GM21367 (cell line): ENCODE measurements at regions not wholly inside any gene's neighbourhood (a gene's known extent, or its start where the extent isn't known, plus 50 kb on each side); places are given as distances from the start of the nearest gene placed in this dataset.
A peak's percentile ranks its signal among the peaks of the same experiment; 100 is the strongest.
"Not testable (repeated sequence)": the region's sequence is repeated elsewhere in the genome, so short reads cannot be mapped to it uniquely, and the experiment has no call there.

Source experiments
- ATAC-seq: cut with Tn5 transposase; IDR thresholded peaks from one replicate; pipeline ENCODE4 v1.9.1; 2021; ENCODE audit not compliant: unreplicated experiment

DNA sequence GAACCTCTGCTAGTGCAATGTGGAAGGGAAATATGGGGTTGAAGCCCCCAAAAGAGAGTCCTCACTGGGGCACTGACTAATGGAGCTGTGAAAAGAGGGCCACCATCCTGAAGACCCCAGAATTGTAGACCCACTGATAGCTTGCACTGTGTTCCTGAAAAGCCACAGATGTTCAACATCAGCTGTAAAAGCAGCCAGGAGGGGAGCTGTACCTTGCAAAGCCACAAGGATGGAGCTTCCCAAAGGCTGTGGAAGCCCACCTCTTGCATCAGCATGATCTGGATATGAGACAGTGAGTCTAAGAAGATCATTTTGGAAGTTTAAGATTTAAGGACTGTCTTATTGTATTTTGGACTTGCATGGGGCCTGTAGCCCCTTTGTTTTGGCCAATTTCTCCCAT, 125.8 kb upstream of the TGFBR2 start:
- ATAC-seq: no peak

DNA sequence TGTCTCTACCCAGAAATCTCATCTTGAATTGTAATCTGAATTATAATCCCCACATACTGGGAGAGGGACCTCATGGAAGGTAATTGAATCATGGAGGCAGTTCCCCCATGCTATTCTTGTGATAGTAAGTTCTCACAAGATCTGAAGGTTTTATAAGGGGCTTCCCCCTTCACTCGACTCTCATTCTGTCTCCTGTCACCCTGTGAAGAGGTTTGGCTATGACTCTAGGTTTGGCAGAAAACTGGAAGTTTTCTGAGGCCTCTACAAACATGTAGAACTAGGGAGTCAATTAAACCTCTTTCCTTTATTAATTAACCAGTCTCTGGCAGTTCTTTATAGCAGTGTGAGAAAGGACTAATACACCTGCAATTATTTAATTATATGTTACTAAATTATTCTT, 125.2 kb upstream of the TGFBR2 start:
- no peak for ATAC-seq

DNA sequence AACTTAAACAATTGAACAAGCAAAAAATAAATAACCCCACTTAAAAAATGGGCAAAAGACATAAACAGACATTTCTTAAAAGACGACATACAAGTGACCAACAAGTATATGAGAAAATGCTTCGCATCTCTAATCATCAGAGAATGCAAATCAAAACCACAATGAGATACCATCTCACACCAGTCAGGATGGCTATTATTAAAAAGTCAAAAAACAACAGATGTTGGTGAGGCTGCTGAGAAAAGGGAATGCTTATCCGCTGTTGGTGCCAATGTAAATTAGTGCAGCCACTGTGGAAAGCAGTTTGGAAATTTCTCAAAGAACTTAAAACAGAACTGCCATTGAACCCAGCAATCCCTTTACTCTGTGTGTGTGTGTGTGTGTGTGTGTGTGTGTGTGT, 122.2 kb upstream of the TGFBR2 start:
- ATAC-seq: not testable (repeated sequence)

DNA sequence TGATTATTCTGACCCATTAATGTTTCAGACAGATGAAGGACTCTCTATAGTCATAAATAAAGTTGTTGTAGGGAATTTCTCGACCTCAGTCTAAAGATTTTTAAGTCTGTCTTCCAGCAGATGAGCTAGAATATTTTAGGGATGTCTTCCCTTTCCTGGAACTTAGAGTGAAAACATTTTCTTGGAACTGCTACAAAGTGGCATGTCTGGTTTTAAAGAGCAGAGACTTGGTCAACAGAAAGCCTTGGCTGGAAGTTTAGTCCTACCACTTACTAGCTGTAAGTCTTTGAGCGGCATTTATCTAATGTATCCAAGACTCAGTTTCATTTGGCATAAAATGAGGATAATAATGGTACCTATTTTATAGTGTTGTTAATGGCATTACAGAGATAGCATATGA, 120.0 kb upstream of the TGFBR2 start:
- no peak for ATAC-seq

DNA sequence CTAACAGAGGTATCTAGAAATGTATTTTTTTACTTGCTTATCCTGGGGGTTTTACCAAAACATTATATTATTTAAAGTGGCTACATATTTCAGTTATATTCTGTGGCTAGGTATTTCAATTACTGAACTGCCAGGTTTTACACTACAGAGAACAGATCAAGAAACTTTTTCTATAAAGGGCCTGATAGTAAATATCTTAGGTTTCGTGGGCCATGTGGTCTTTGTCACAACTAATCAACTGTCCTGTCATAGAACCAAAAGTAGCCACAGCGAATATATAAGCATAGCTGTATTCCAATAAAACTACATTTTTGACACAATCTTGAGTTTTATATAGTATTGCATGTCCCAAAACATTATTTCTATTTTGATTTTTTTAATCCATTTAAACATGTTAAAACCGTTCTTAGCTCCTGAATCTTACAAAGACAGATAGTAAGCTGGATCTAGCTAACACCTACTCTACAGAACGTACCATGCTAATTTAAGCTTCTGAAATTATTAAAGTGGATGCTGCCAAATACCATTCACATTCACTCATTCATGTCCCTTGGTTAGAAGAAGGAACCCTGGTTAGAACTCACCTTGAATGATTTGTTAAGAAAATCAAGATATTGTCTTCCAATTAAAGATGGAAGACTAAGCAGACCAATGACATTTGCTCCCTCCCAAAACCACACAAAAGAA, 118.2 kb upstream of the TGFBR2 start:
- ATAC-seq: no peak

DNA sequence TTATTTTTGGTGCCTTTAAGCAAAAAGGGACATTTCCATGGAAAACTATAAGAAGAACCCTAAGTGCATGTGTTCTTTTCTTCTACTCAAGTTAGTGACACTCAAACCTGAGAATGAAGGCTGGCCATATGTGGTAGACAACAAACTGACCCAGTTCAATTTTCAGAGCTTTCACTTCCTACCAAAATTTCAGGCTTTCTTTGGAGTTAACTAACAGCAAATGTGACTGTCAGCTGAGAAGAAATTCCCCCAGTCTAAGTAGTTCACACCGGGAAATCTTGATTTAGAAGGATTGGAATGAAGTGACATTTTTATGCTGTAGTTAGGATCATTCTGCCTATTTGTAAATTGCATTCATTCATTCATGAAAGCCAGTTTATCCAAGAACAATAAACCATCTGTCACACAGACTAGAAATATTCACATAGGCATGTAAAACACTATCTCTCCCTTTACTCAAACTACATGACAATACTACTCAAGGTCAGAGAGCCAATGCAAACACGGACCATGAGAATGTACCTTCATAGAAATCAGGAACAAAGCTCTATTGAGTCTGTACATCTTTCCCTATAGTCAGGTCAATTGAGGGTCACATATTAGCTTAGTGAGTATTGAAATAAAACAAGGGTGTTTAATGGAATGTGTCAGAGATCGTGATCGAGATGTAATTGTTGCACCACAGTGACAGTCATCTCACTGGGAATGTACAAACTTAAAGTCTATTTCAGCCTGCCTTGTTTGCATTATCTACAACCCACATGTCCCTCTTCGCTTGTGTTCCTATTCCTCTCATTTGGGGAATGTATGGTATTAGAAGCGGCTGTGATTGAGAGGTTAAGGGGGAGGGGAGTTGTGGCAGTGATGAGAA, 113.8 kb upstream of the TGFBR2 start:
- ATAC-seq: no peak

DNA sequence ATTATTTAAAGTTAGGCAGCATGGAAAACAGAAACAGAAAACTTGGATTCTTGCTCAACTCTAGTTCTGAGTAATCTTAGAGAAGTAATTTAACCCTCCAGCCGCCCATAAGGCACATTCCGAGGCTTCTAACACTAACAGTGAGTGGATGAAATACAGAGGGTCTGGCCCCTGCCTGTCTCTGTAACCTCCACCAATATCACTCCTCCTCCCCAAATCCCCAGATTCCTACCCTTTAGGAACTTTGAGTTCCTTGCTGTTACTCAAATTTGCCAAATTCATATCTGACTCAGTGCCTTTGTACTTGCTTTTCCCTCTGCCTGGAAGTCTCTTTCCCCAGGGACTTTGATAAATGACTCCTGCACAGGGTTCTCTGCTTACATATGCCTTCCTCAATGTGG, 112.5 kb upstream of the TGFBR2 start:
- ATAC-seq: no peak

DNA sequence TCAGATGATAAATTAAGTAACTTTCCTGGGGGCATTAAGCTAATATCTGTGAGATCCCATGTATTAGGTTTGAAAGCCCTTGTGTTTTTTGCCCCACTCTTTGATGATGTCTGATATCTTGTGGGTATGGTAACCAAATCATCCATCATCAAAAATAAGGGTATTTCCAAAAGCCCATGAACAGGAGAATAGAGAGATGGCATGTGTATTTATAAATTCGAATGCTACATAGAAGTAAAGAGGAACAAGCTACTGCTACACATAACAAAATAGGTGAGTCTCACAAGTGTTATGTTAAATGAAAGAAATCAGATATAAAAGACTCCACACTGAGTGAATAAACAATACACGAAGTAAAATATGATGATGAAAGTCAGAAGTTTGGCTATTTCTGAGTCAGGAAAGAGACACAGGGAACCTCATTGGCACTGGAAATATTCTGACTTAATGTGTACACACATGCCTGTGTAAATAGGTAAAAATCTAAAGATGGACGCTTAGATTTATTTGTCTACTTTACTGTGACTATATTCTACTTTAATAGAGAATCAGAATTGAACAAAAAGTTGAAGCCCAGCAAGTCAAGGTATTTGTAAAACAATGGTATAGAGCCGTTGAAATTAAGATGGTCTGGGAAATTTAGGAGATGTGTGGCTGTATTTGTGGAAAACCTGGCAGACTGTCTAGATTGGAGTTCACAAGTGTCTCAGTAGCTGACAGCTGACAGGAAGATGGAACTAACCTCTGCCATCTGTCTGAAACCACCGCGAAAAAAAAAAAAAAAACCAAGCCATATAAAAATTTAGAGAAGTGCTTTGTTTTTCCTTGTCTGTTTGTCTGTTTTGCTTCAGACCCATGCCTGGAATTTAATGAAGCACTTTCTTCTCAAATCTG, 111.0 kb upstream of the TGFBR2 start:
- ATAC-seq: no peak

DNA sequence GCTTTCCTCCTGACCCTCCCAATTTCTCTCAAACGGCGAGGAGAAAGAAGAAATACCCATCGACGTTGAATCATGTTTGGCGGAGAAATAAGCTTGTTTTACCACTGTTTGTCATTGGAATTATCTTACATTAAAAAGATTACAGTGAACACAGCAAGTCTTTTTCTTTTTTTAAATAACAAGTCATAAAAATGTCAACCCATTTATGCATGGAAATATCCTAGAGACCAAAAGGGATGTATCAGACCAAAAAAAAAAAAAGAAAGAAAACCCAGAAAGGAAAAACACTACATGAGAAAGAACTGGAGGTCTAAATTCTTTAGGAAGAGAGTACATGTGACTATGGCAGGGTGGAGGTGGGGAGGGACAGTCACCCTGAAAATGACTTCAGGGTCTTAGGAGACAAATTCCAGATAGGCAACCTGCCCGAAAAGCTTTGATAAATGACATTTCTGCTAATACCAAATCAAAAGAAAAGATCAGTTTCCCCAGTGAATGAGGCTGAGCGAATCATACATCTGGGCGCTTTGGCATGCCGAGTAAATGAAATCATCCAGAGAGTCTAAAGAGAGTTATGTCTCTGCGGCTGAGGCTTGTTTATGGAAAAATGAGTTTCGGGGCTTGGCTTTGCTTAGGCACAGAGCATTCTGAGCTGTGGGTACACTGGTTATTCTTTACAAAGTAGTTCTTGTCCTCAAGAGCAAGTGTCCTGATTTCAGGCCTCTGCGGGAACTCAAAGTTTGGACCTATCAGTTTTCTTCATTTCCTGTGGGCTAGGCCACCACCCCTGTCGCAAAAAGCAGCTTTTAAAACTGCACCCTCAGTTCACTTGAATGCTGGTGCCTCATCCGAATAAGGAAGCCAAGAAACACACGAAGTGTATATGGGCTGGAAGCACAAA, 110.1 kb upstream of the TGFBR2 start:
- ATAC-seq: no peak

DNA sequence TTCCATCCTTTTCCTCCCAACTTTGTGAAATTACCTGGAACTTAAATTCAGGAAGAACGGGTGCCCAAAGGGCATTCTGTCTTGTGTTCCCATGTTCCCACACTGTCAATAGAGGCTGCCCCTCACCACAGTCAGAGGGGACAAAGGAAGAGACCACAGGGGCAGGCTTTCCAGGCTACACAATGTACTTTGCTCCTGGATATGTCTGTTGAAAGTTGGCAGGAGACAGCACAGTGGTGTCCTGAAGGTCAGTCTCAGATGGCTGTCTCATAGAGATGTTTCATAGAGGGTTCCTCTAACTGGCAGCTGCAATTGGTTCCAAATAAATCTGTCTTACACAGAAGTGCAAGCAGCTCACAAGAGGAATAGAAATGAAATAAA, 107.8 kb upstream of the TGFBR2 start:
- ATAC-seq: no peak

DNA sequence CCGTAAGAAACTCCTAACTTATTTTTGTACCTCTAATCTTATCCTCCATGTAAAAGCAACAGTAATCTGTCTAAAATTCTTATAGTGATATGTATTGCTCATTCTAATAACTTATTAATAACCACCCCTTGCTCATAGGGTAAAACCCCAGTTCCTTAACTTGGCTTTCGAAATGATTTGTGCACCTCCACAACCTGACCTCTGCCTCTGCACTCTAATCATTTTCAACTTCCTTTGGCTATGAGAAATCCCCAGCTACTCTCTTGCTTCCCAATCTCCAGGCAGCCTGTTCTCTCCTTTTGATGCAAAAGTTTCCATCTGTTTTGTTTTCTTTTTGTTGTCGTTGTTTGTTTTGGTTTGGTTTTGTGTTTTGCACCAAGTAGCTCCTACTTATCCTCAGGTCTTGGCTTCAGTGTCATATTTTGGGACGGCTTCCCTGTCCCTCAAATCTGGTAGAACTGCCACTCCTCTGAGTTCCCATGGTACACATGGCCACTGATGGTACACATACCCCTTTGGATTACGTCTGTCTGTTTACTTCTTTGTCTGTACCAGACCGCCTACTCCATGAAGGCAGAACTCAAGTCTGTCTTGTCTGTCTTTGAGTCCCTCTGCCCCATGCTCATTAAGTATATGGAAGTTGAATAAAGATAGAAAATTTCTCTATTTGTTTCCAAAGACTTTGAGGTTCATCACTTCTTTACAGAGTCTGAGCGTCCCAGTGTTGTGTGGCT, 105.6 kb upstream of the TGFBR2 start:
- ATAC-seq: peak; percentile 96

DNA sequence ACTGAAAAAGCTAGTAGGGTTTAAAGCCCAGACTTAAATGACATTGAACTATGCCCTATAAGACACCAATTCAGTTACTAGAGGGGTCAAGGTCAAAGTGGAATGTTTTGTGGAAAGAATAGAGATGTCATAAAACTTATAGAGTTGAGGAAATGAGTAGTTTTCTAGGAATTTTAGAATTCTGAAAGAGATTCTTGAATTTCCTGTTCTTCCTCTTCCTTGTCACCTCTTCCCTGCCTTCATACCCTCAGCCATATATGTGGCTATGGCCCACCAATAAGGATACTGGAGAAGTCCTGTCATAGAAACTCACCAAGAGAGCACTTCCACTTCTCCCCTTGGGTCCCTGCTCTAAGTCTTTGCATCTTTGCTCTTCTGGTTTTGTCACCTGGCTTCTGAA, 104.9 kb upstream of the TGFBR2 start:
- ATAC-seq: no peak

DNA sequence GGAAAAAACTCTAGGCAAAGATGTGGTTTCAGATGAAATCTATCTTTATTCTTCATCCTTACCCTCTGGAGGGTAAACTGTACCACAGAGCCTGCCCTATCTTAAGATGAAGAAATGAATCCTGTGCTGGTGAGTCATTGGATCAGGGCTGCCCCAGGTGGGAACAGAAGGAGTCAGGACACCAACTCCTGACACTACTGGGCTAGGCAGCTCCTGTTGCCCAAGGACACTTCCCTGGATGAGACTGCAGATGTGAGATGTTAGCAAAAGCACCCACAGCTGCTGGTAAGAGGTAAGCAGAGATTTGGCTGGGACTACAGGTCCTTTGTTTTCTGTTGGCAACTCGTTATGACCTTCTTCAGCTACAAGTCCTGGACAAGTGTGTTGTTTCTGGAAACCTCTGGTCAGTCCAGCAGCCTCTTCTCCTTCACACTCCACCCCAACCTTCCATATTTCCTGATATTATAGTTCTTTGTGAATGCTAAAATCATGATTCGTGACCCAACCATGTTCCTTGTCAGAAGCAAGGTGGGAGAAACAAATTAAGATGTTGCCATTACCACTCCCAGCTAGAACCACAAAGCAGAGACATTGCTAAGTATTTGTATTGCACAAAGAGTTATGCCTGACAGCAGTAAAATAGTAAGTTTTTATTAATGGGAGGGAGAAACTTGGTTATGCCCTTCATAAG, 104.2 kb upstream of the TGFBR2 start:
- no peak for ATAC-seq

DNA sequence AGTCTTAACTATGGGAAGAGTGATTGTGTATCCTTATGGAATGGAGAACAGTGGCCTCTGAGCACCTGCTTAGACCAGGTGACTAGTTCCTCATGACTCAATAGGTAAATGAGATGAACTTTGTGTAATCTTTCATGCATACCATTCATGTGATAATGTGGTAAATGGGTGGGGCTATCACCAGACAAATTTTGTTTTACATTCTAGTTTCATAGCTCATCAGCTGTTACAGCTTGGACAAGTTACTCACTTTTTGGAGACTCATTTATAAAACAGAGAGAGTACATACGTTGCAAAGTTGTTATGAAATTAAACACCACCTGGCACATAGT, 103.7 kb upstream of the TGFBR2 start:
- peak; percentile 35 for ATAC-seq

DNA sequence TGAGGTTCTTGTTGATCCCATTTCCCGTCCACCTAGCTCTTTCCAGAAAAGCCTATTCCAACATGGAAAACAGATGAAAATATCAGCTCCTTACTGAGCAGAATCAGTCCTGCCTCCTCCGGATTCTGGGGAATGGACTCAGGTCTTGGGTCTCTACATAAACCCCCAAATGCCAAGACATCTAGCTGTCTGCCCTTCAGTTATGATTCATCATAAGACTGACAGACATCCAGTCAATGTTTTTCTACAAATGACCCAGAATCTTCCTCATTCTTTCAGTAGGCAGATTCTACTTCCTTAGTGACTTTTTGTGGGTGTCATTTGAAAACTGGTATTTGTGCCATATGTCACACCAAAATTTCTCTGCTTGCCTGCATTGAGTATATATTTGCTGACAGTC, 103.0 kb upstream of the TGFBR2 start:
- ATAC-seq: no peak

DNA sequence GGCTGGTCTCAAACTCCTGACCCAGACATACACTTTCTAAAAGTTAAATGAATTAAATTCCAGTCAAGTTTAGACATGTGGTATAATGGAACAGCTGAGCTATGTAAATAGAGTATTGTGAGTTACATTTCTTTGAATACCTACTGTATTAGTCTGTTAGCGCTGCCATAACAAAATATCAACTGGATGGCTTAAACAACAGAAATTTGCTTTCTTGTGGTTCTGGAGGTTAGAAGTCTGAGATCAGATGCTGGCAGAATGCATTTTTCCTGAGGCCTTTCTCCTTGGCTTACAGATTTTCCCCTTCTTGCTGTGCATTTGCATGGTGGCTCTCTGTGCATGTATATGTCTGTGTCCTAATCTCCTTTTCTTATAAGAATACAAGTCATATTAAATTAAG, 101.5 kb upstream of the TGFBR2 start:
- no peak for ATAC-seq

DNA sequence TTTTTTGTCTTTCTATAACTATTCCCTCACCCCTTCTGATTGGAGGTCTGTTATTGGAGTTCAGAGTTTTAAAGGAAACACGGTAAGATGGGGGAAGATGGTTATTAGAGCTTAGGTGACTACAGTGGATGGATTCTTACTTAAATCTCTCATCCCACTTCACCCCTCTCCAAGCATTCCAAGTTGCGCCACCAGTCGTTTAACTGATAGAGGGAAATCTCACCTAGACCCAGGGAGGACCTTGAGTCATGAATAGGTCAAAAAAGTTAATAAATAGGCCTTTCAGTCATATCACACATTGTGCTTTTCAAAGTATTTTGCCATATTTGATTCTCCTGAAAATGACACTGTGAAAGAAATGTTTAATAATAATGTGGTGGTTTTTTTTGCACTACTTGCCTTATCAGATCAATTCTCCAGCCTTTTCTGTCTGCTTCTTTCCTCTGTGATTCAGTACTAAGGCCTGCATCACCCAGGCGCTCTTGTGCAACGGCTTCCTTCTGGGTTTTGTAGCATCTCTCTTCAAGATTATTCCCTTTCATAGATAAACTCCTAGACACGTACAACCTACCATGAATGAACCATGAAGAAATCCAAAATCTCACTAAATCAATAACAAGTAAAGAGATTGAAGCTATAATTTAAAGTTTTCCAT, 100.4 kb upstream of the TGFBR2 start:
- ATAC-seq: no peak

DNA sequence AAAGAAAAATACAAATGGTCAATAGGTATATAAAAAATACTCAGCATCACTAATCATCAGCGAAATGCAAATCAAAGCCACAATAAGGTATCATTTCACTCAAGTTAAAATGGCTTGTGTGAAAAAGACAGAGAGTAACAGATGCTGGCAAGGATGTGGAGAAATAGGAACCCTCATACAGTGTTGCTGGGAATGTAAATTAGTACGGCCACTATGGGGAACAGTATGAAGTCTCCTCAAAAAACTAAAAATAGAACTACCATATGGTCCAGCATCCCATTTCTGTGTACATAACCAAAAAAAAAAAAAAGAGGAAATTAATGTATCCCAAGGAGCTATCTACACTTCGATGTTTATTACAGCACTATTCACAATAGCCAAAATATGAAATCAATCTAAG, 98.1 kb upstream of the TGFBR2 start:
- ATAC-seq: no peak

DNA sequence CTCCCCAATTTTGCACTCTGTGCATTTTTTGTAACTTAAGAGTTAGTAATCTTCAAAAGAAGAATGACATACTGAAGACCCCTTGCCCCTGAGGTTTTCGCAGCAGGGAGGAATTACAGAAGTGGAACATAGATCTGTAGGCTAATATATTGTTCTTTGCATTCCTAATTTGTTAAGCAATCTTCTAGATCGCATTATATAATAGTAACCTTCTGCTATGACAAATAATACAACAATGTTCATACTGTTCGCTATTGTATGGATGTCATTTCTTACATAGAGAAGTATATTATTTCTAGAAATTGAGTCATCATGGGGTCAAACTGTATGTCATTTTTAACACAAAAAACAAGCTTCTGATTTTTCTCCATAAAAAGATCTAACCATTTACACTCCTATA, 95.8 kb upstream of the TGFBR2 start:
- ATAC-seq: no peak
